Daoy (cell line): ENCODE measurements at regions not wholly inside any gene's neighbourhood (a gene's known extent, or its start where the extent isn't known, plus 50 kb on each side); places are given as distances from the start of the nearest gene placed in this dataset.

Experiments used
- DNase-seq: peaks from one replicate; pipeline ENCODE4 v3.0.0-alpha.2; 2015; ENCODE audit warnings: low read depth

DNA sequence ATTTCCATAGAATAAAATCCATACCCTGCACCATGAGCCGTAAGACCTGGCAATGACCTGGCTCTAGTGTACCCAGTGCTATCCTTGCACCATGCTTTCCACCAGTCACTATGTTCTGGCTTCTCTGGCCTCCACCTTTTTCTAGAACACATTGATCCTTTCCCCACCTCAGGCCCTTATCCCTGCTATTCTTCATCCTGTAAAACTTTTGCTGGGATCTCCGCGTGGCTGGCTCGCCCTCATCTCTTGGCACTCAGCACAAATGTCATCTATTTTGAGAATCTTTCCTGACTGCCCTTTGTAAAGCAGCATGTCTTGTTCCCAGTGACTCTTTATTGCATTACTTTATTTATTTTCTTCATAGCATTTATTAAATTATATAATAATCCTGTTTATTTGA, 169.8 kb upstream of the B3GALT2 start:
- no peak for DNase-seq

DNA sequence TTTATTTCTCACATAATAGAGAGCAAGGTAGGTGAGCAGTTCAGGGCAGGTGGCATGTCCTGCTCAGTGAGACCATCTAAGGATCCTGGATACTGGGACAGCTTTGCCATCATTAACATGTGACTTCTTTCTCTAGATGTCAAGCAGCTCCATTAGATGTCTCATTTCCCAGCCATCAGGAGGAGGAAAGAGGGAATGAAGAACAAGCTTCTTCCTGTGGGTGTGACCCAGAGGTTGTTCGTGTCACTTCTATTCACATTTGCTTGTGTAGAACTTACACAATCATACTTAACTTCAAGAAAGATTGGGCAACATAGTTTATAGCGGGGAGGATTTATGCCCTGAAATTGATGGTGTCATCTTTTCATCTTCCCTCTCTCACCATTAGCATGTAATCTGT, 169.2 kb upstream of the B3GALT2 start:
- no peak for DNase-seq

DNA sequence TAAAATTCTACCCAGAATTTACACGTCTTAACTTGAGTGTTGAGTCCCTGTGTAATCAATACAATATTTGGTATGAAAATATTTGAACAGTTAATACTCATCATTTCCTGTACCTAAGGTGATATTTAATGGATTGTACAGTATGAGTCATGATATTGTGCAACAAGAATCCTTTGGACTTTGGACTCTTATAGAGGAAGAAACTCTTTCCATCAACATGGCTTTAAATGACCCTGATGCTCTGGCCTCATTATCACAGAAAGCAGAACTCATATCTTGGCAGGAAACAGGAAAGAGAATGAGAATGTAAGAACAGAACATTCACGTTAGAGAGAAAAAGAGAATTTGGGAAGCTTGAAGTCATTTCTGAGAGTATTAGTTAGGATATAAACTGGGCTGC, 168.8 kb upstream of the B3GALT2 start:
- no peak for DNase-seq

DNA sequence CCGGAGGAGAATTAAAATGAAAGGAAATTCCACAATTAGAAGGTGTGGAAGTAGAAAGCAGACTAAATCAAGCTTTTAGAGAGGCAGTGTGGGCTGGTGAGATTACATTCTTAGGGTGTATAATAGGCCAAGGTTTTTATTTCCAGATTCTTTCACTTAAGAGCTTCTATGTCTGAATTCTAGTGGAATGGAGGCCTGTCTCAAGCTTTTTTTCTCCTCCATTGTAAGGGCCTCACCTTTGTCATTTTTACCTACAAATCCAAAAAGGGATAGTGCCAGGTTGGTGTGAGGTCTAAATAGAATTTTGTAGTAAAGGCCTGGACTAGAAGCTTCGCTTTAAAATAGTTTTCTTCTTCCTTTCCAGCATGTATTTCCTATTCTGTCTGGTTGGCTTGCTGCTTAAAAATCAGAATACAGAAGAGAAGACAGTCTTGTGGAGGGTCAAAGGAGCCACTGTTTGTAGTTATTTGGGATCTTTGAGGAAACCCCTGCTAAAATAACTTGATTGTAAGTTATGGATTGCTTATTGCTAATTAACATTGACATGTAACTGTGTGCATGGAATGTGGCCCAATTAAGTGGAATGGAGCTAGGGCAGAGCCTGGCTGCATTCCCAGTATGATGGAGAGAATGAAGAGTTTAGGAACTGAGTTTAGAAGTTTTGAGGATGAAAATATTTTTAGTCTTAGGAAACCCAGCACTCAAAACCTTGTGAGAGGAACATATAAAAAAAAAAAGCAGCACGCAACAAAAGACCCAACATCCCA, 162.5 kb upstream of the B3GALT2 start:
- no peak for DNase-seq

DNA sequence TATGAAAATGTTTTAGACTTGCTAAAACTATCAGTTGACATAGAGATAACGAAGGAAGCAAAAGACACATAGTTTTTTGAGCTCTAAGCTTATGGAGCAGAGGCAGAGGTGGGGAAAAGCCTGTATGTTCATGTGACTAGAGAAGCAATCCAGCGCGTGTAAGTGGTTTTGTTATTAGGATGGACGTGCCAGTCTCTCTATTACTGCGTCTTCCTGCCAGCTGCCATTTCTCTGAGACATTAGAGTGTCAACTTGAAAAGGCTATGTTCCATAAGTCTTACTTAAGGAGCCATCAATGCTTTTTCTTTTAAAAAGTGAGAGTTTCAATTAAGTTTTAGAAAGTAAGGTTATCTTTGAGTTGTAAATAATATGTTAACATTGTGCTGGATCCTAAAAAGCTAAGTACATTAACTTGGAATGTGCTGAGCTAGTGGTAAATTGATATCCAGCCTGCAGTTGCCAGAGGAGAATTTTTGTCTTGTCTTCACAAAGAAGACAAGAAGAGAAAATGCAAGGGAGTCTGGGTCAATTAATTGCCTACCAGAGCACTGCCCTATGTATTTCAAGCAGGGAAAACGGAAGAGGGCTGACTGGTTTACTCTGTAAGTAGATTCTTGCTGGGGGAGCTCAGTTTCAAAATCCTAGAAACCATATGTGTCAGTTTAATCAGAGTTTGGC, 161.8 kb upstream of the B3GALT2 start:
- DNase-seq = no peak

DNA sequence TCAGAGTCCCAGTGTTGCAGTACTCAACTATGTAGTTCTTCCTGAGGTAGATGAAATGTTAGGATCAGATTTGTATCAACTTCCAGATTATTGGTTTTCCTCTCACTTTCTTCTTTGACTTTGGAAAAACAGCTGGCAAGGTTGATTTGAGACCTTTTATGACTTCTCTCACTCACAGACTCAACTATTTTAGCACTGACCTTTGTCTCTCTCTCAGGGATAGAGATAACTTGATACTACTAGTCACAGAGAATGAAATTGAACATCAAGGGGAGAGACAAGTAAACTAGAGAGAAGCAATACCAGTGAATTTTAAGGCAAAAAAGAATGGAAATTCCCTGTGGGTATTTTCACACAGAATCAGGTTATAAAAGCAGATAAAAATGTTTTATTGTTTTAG, 159.7 kb upstream of the B3GALT2 start:
- DNase-seq = no peak

DNA sequence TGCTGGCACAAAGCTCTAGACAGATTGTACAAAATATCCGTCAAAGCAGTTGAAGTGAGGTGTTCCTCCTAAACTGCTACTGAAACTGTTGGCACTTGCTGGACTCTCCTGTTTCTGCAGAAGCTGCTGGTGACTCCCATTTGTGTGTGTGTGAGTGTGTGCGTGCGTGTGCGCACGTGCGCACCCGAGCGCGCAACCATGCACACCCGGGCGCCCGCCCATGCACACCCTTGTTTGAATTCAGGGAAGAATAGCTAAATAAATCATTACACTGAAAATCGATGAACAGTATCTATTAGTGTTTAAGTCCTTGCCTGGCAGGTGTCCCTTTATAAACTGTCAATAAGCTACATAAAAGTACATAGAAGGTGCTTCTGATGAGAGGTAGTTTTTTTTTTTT, 156.4 kb upstream of the B3GALT2 start:
- DNase-seq = no peak

DNA sequence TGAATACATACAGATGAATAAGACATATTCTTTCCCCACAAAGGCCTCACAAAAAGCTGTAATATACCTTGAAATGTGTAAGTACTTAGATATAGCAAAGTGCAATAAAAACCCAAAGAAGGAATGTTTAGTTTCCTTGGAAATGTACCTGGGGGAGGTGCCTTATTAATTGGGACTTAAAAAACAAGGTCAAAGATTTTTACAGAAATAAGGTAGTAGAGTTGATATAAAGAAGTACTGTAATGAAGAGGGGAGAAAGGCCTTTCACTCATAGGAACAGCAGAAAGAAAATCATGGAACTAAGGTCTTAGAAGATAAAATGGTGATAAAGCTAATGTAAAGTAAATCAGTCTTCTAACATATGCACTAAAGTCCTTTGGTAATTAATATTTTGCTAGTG, 153.9 kb upstream of the B3GALT2 start:
- no peak for DNase-seq

DNA sequence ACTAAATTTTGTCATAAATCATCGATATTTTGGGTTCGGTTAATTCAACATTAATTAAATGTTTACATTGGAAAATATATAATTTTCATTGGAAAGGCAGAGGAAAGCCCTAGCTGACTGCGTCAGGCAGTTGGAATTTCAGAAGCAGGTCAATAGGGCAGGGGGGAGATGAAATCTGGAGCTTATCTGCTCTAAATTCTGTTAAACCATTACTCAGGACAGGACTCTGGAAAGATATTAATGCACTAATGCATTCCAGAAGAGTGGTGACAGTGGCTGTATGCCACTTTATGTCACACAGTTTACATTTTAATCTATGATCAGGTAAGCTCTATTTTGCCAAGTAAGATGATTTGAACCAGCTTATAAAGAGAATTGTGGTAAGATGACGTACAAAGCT, 153.0 kb upstream of the B3GALT2 start:
- no peak for DNase-seq

DNA sequence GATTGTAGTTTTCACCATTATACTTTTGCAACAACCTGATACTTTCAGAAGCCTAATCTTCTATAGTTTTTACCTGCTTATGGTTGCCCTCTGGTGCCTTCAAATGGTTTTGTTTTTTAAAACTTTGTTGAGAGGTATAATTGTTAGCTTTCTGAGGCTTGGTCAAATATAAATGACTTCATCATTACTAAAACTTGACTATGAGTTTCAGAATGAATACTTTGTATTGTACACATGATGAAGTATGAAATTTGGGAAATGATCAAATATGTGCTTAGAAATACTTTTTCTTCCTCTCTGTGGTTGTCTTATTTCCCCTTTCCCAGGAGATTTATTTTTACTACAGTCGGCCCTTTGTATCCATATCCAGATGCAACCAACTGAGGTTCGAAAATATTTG, 151.8 kb upstream of the B3GALT2 start:
- DNase-seq = no peak

DNA sequence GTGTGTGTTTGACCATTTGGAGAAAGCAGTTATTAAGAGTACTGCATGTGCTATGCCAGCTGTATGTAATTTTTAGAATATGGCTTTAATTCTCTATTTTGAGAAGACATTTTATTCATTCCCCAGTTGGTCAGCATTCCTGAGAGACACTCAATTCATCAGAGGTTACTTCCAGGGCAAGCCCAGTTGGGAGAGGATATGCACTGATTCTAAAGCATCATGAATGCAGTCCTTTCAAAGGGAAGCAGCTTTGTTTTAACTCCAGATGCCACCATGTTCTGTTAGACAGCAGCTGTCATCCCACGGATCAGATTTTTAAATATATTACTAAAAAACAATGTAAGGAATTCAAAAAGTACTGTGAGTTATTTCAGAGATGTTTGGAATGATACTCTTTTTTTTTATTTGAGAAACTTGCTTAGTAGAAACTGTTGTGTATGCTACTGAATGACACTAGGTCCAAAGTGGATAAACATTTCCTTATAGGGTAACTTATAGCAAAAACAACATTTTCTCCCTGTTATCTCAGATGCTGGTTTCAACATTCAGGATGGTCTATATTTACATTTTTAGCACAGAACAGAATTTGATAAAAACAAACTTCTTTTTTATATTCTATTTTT, 149.5 kb upstream of the B3GALT2 start:
- DNase-seq = no peak

DNA sequence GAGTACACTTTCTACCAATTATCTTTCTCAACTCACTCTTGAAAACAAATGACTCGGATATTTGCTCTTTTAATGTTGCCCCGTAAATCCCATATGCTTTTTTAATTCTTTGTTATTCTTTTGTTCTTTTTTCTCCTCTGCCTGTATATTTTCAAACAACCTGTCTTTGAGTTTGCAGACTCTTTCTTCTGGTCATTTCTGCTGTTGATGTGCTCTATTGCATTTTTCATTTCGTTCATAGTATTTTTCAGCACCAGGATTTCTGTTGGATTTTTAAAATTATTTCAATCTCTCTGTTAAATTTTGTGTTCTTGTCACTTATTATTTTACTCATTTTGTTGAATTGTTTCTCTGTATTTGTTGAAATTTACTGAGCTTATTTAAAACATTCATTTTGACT, 146.8 kb upstream of the B3GALT2 start:
- no peak for DNase-seq

DNA sequence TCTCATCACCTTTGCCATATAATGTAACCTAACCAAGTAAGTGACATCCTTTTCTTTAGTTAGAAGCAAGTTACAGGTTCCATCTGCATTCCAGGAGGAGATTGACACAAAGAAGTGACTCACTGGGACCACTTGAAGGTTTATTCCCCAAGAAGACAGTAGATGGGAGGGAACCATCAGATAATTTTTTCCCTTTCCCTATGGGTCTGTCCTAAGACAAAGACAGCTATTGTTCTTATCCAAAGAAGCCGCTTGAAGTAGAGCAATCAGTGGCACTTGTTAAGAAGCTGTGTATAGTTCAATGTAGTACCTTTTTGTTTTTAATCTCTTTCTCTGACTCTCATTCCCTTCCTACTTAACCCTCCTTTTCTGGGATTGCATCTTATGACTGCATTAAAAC, 139.9 kb upstream of the B3GALT2 start:
- DNase-seq = no peak

DNA sequence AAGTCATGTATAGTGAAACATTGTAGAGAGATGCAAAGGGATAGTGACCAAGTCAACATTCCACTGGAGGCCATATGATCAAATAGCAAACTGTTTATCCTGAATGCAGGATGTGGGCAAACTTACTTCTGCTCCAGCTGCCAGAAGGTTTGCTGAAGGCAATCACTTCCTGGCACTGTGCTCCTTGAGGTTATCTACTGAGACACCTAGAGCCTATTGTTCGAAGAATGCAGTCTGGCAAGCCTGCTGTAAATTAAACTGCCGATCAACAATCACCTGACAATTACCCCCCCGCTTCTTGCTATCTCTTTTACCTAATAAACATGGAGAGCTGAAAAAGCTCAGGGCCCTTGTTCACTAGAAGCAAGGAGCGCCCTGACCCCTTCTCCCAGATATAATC, 139.4 kb upstream of the B3GALT2 start:
- DNase-seq = no peak

DNA sequence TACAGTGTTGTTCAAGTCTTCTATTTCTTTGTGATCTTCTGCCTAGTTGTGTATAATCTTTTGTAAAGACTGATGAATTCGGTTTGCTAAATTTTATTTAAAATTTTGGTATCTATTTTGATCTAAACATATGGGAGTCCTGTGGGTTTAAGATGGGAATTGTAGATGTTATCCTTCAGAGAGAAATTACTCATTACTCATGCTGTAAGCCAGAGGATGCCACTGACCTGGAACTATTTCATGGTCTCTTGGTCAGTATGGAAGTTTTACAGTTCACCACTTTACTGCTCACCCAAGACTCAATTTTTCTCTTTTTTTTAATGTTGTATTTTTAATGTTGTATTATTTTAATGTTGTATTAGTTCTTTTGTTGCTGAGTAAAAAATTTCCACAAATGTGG, 138.6 kb upstream of the B3GALT2 start:
- DNase-seq = no peak

DNA sequence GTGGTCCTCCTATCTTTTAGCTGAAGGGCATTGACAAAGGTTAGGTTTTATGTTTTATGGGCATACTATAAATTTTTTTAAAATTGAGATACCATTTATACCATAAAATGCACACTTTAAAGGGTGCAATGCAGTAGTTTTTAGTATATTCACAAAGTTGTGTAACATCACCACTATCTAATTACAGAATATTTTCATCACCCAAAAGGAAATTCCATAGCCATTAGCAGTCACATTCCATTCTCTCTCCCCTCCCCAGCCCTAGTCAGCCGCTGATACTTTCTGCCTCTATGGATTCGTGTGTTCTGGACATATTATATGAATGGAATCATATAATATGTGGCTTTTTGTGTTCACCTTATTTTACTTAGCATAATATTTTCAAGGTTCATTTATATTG, 135.8 kb upstream of the B3GALT2 start:
- peak; percentile 76 for DNase-seq

DNA sequence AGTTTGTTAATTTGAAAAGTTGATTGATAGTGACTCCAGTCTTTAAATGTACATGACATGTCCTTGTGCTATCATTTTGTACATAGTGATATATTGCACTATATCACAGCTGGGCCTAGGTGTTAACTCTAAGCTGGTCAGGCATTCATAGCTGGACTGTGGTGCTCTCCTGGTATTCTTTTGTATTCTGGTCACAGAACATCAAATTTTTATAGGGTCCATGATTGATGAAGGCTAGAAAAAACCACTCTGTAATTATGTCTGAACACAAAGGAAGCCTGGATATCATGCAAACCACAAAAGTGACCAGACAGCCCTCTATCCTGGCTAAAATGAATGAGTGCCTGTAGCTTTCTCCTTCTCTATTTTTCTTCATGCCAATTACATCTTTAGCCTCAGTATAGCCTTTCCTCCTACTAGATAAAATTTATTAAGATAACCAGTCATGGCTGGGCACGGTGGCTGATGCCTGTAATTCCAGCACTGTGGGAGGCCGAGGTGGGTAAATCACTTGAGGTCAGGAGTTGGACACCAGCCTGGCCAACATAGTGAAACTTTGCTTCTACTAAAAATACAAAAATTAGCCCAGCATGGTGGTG, 134.9 kb upstream of the B3GALT2 start:
- DNase-seq = peak; percentile 72

DNA sequence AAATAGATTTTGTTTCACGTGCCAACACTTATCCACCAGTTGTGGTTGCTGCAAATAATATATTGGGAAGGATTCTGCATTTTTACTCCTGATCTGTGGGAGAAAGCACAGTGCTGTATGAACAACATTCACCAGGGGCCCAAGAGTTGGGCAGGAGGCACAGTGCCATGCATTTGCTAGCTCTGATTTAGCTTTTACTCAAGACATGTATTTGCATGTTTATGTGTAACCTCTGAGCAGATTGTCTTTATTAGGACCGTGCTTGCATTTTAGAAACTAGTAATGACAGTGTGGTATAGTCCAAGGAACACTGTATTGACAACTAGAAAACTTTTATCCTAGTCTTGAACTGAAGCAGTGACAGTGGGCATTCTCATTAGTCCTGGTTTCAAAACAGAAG, 133.9 kb upstream of the B3GALT2 start:
- DNase-seq = no peak

DNA sequence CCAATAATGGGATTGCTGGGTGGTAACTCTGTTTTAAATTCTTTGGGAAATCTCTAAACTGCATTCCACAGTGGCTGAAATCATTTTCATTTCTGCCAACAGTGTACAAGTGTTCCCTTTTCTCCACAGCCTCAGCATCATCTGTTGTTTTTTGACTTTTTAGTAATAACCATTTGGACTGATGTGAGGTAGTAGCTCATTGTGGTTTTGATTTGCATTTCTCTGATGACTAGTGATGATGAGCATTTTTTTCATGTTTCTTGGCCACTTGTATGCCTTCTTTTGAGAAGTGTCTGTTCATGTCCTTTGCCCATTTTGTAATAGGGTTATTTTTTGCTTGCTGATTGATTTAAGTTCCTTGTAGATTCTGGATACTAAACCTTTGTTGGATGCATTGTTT, 131.9 kb upstream of the B3GALT2 start:
- no peak for DNase-seq

DNA sequence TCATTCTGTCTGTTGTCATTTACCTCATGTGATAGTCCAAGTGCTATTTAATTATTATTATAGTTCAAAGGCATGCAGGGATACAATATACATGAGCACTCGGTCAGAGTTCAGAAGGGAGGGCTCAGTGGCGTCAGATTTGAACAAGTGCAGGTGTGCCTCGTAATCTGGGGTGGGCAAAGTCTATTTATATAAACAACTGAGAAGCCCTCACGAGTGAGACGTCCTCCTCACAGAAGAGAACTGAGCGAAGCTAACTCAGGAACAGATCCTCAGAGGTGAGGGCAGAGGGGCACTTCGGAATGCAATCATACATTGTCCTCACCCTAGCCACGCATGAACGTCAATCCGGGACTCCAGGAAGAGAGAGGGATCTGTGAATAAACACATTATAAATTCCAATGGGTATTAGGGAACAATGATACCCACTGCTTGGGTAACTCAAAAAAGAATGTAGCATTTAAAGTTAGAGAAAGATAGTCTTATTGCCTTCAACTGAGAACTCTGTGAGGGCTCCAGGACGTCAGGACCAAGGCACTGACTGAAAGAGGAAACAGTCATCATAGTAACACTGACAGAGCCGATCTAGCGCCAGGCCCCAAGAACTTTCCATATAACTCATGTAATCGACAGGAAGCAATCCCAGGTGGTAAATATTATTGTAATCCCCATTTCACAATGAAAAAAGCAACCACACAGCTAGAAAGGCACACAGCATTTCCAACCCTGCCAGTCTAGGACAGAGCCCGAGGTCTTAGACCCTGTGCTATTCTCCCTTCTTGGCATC, 127.1 kb upstream of the B3GALT2 start:
- DNase-seq = no peak

DNA sequence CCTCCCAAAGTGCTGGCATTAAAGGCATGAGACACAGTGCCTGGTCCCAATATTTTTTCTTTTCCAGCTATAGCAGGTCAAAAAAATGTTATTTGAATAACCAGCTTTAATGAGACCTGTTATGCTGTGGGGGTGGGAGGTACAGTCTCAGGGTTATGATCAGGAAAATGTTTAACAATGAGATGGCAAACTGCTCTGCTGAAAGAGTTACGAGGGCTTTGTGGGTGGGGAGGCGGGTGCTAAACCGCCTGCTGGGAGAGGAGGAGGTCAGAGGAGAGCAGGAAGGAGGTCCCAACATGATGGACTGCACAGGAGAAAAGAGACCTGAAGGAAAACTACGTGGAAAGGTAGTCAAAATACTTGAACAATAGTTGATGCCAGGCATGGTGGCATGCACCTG, 126.0 kb upstream of the B3GALT2 start:
- DNase-seq = no peak
